Panc1 (cell line): ENCODE measurements at regions not wholly inside any gene's neighbourhood (a gene's known extent, or its start where the extent isn't known, plus 50 kb on each side); places are given as distances from the start of the nearest gene placed in this dataset.

Source experiments
- ATAC-seq: fragments of 200-7000 bp; cut with Tn5 transposase; 2 replicates; pipeline ENCODE4 v1.9.1; 2020; ENCODE audit warnings: mild to moderate bottlenecking, moderate library complexity
- BruUV-seq: library from RNA; stranded (reverse); fragments of 400-500 nt; replicated peaks from 2 replicates; lab custom pipeline; 2021; lab: Mats Ljungman, UMichigan
- CTCF ChIA-PET: fragments of 300-600 bp; sonication (Branson Sonifier 250); formaldehyde crosslinking; loops from one replicate; lab custom pipeline; 2022; ENCODE audit warnings: antibody characterized with exemption; lab: Charles Lee
- POLR2A ChIA-PET: fragments of 300-600 bp; sonication (Branson Sonifier 250); formaldehyde crosslinking; loops from one replicate; lab custom pipeline; 2022; ENCODE audit warnings: antibody characterized with exemption; lab: Charles Lee
- DNase-seq: peaks from one replicate; pipeline ENCODE4 v3.0.0-alpha.2; 2010; ENCODE audit warnings: low read depth, low spot score
- H3K27ac ChIP-seq: 2 replicates; pipeline ENCODE4 v1.5.1; 2011; ENCODE audit warnings: mild to moderate bottlenecking, low read length, inconsistent platforms
- H3K27me3 ChIP-seq: fragments of 200-500 bp; sonication (Bioruptor generic); 2 replicates; pipeline ENCODE4 v1.6.0; 2014; ENCODE audit warnings: low read length, inconsistent platforms; ENCODE audit not compliant: control insufficient read depth, insufficient read depth
- H3K36me3 ChIP-seq: fragments of 200-500 bp; sonication (Bioruptor generic); 2 replicates; pipeline ENCODE4 v1.5.1; 2014; ENCODE audit warnings: inconsistent platforms, mild to moderate bottlenecking, low read length, moderate library complexity; ENCODE audit not compliant: control insufficient read depth, insufficient read depth
- H3K4me1 ChIP-seq: 2 replicates; pipeline ENCODE4 v1.5.1; 2011; ENCODE audit warnings: inconsistent platforms, mild to moderate bottlenecking, low read length, moderate library complexity; ENCODE audit not compliant: control insufficient read depth, insufficient read depth
- H3K4me3 ChIP-seq, 2 experiments: 2 replicates each; pipeline ENCODE4 v1.5.1; 2011 to 2012; ENCODE audit warnings: low read depth in 2 of 2, low read length in 2 of 2, mild to moderate bottlenecking in 2 of 2, inconsistent platforms in 1 of 2, moderate library complexity in 1 of 2
- H3K9me3 ChIP-seq: fragments of 200-500 bp; sonication (Bioruptor generic); 2 replicates; pipeline ENCODE4 v1.5.1; 2014; ENCODE audit warnings: low read depth, mild to moderate bottlenecking, inconsistent platforms, low read length, moderate library complexity; ENCODE audit not compliant: control insufficient read depth, insufficient read depth
- CTCF ChIP-seq: fragments of 450-650 bp; IDR thresholded peaks from 2 replicates; pipeline ENCODE4 v1.5.1; 2017; ENCODE audit warnings: mild to moderate bottlenecking
- POLR2AphosphoS5 ChIP-seq: IDR thresholded peaks from 2 replicates; pipeline ENCODE4 v1.6.1; 2012; ENCODE audit warnings: mild to moderate bottlenecking, low read depth, low read length, moderate library complexity
- REST ChIP-seq, 2 experiments: IDR thresholded peaks; 2 replicates each; pipeline ENCODE4 v1.6.1; 2011 to 2012; ENCODE audit warnings: low read depth in 2 of 2, control low read depth in 1 of 2, low read length in 1 of 2, mild to moderate bottlenecking in 1 of 2, moderate library complexity in 1 of 2; ENCODE audit not compliant: insufficient read depth in 1 of 2
- SIN3A ChIP-seq: IDR thresholded peaks from 2 replicates; pipeline ENCODE4 v1.6.1; 2012; ENCODE audit warnings: low read depth, mild to moderate bottlenecking, low read length, moderate library complexity, borderline replicate concordance; ENCODE audit not compliant: insufficient read depth
- TCF7L2 ChIP-seq: IDR thresholded peaks from 2 replicates; pipeline ENCODE4 v1.6.1; 2011; ENCODE audit warnings: mild to moderate bottlenecking, low read depth, low read length, inconsistent platforms
- in situ Hi-C: cut with HindIII; loops from 2 replicates; pipeline ENCODE4 v1.10.0; 2016; ENCODE audit warnings: low sequenced_read_pairs, low pct_unique_long_range_greater_than_20kb
- intact Hi-C: fragments of 100-400 bp; cut with micrococcal nuclease; formaldehyde crosslinking; loops from one replicate; pipeline ENCODE4 v1.10.0; 2022; ENCODE audit not compliant: unreplicated experiment

GRCh38 chr2:118607641-118608040 lies 239.8 kb downstream of the EN1 start:
- Histone ChIP-seq H3K27me3 (peaks cover 3% of the 10 kb centered on the region; the same call in 1 of the 2 replicates), H3K36me3 (no peaks in the 10 kb centered on the region), H3K4me1 (no peaks in the 10 kb centered on the region), H3K27ac (no peak overlapping the region), H3K4me3 (no peak overlapping the region), H3K9me3 (no peaks in the 10 kb centered on the region)
- DNase-seq = no peak
- no TSS peak for BruUV-seq
- ChIA-PET POLR2A (no interaction called here), CTCF (no interaction called here)
- in situ Hi-C loops = no loop called here
- ATAC-seq = no peak
- TF ChIP-seq POLR2AphosphoS5 (no peak), SIN3A (no peak), TCF7L2 (no peak), REST (IDR thresholded peaks at IDR 0.05; ENCODE audit: insufficient read depth in 1 of 2, low read depth in 2 of 2, low read length in 1 of 2) (no peak), CTCF (no peak)
- intact Hi-C loops = no loop called here

GRCh38 chr2:118604811-118605210 lies 242.6 kb downstream of the EN1 start:
- H3K4me1 ChIP-seq = no peaks in the 10 kb centered on the region
- intact Hi-C loops = no loop called here
- H3K27me3 ChIP-seq = peaks cover 3% of the 10 kb centered on the region; the same call in 1 of the 2 replicates
- ChIA-PET CTCF (no interaction called here), POLR2A (no interaction called here)
- no TSS peak for BruUV-seq
- H3K4me3 ChIP-seq = no peak overlapping the region
- ATAC-seq (no peak), DNase-seq (no peak)
- no peaks in the 10 kb centered on the region for H3K36me3 ChIP-seq
- H3K9me3 ChIP-seq = no peaks in the 10 kb centered on the region
- TF ChIP-seq REST (IDR thresholded peaks at IDR 0.05; ENCODE audit: insufficient read depth in 1 of 2, low read depth in 2 of 2, low read length in 1 of 2) (no peak), TCF7L2 (no peak), SIN3A (no peak), POLR2AphosphoS5 (no peak)
- in situ Hi-C loops = no loop called here
- no peak overlapping the region for H3K27ac ChIP-seq
